ENCODE measurements at regions not wholly inside any gene's neighbourhood (a gene's known extent, or its start where the extent isn't known, plus 50 kb on each side); places are given as distances from the start of the nearest gene placed in this dataset.

DNA sequence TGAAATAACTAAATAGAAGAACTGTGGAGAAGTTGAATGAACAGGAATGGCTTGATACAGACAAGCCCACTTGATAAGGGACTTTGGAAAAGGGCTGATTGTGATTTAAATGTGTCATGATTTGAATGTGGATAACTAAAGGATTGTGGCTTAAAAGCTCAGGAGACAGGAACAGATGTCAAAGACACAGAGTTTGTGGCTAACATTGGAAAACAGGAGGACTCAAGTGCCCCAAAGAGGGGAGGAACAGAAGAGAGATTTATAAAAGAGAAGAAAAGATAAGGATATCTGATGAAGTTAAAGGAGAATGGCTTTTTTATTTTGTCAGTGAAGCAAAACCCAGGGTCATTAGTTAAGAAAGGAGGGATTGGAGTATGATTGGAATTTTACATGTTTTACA is 124.2 kb upstream of the TRPM3 start:
- Histone ChIP-seq H3K27ac (no peak overlapping the region), H3K4me2 (no peak overlapping the region), H3K9me3 (no peaks in the 10 kb centered on the region), H3K4me3 (no peak overlapping the region), H3K4me1 (no peaks in the 10 kb centered on the region)
- CTCF ChIA-PET = interaction anchor here (0.6 to 1.8 kb wide), 3 partner anchors 39 to 605 kb away, joined by 3 to 5 read pairs (median 3); no protein-coding TSS in a partner anchor
- TF ChIP-seq MAFK (IDR thresholded peaks at IDR 0.05; ENCODE audit: partially characterized antibody) (no peak), KDM1A (IDR thresholded peaks at IDR 0.05; ENCODE audit: low read depth) (no peak), HOXA7 (CRISPR knock-in tag; IDR thresholded peaks at IDR 0.05) (no peak), NR3C1 (IDR thresholded peaks at IDR 0.05) (no peak), GATA3 (IDR thresholded peaks at IDR 0.05; ENCODE audit: borderline replicate concordance) (no peak), ZC3H11A (IDR thresholded peaks at IDR 0.05) (no peak), BHLHE40 (IDR thresholded peaks at IDR 0.05; ENCODE audit: low read depth, low read length) (no peak)
- TF ChIP-seq, protein P1, sequence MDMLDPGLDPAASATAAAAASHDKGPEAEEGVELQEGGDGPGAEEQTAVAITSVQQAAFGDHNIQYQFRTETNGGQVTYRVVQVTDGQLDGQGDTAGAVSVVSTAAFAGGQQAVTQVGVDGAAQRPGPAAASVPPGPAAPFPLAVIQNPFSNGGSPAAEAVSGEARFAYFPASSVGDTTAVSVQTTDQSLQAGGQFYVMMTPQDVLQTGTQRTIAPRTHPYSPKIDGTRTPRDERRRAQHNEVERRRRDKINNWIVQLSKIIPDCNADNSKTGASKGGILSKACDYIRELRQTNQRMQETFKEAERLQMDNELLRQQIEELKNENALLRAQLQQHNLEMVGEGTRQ (IDR thresholded peaks at IDR 0.05) = no peak
- FAIRE-seq (no peak), DNase-seq (ENCODE audit: low read depth in 1 of 2, low spot score in 1 of 2) (no peak), ATAC-seq (no peak)
- POLR2A ChIA-PET = no interaction called here

DNA sequence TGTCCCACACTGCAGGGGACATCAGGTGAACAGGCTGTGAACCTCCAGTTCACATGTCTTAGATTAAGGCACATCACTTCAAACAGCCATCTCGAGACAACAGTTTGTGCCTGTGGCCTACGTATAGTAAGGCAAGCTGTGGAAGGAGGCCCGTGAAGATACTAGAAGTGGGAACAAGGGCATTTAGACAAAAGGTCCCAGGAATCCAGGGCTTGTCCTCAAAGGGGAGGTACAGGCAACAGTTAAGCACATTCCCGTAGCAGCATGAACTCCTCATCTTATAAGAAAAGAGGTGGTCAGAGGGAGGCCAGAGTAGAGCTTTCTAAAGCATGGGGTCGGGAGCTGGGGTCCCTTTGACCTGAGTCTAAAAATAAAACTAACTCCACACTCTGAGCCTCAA is 122.5 kb upstream of the TRPM3 start:
- 2% methylated on average over 5 of the region's 5 CpGs for WGBS (ENCODE audit: missing lambda C conversion rate)
- Histone ChIP-seq H3K4me2 (no peak overlapping the region), H3K27ac (no peak overlapping the region), H3K4me3 (no peak overlapping the region), H3K9me3 (no peaks in the 10 kb centered on the region), H3K4me1 (no peaks in the 10 kb centered on the region)
- no peak for DNase-seq (ENCODE audit: low read depth in 1 of 2, low spot score in 1 of 2)
- ChIA-PET CTCF (interaction anchor here (0.9 to 1.8 kb wide), 2 partner anchors 25 to 604 kb away, joined by 3 to 5 read pairs; no protein-coding TSS in a partner anchor), POLR2A (no interaction called here)
- no peak for ATAC-seq
- no peak for FAIRE-seq
- TF ChIP-seq JUNB (IDR thresholded peaks at IDR 0.05) (no peak), CBX2 (IDR thresholded peaks at IDR 0.05; ENCODE audit: borderline replicate concordance, low read depth) (no peak), POLR2A (IDR thresholded peaks at IDR 0.05; ENCODE audit: low read length) (no peak), RCOR1 (IDR thresholded peaks at IDR 0.05; ENCODE audit: low read depth, low read length) (no peak), NR3C1 (IDR thresholded peaks at IDR 0.05) (no peak), HEYL (CRISPR knock-in tag; IDR thresholded peaks at IDR 0.05) (no peak), NPAS2 (CRISPR knock-in tag; IDR thresholded peaks at IDR 0.05; ENCODE audit: borderline replicate concordance) (no peak), RFX5 (IDR thresholded peaks at IDR 0.05) (no peak), TFCP2L1 (CRISPR knock-in tag; IDR thresholded peaks at IDR 0.05) (no peak), CHD4 (IDR thresholded peaks at IDR 0.05; ENCODE audit: borderline replicate concordance) (no peak), FOSB (CRISPR knock-in tag; IDR thresholded peaks at IDR 0.05) (no peak), BHLHE40 (IDR thresholded peaks at IDR 0.05; ENCODE audit: low read depth, low read length) (no peak), RAD21 (conservative IDR thresholded peaks at IDR 0.05 in 1 of 2, IDR thresholded peaks at IDR 0.05 in 1 of 2) (no peak), TP53 (CRISPR knock-in tag; IDR thresholded peaks at IDR 0.05) (no peak), FOXS1 (CRISPR knock-in tag; IDR thresholded peaks at IDR 0.05) (no peak), CEBPB (IDR thresholded peaks at IDR 0.05) (no peak)
- TF ChIP-seq, protein P1 (IDR thresholded peaks at IDR 0.05) = no peak
- TF ChIP-seq, protein P2, sequence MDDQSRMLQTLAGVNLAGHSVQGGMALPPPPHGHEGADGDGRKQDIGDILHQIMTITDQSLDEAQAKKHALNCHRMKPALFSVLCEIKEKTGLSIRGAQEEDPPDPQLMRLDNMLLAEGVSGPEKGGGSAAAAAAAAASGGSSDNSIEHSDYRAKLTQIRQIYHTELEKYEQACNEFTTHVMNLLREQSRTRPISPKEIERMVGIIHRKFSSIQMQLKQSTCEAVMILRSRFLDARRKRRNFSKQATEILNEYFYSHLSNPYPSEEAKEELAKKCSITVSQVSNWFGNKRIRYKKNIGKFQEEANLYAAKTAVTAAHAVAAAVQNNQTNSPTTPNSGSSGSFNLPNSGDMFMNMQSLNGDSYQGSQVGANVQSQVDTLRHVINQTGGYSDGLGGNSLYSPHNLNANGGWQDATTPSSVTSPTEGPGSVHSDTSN (IDR thresholded peaks at IDR 0.05) = no peak
- TF ChIP-seq, protein P3, sequence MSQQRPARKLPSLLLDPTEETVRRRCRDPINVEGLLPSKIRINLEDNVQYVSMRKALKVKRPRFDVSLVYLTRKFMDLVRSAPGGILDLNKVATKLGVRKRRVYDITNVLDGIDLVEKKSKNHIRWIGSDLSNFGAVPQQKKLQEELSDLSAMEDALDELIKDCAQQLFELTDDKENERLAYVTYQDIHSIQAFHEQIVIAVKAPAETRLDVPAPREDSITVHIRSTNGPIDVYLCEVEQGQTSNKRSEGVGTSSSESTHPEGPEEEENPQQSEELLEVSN (IDR thresholded peaks at IDR 0.05; ENCODE audit: borderline replicate concordance, low read depth) = no peak

Data from A549 (cell line).